HL-60 (cell line): ENCODE measurements at regions not wholly inside any gene's neighbourhood (a gene's known extent, or its start where the extent isn't known, plus 50 kb on each side); places are given as distances from the start of the nearest gene placed in this dataset.

Experiments
- GABPA ChIP-seq: IDR thresholded peaks from 2 replicates; pipeline ENCODE4 v1.6.1; 2012; ENCODE audit warnings: low read depth
- POLR2AphosphoS5 ChIP-seq: IDR thresholded peaks from 2 replicates; pipeline ENCODE4 v1.6.1; 2012; ENCODE audit warnings: low read depth
- TF ChIP-seq, protein P1 (sequence below): IDR thresholded peaks from one replicate; pipeline ENCODE4 v1.5.1; 2011; ENCODE audit warnings: low read length, control low read depth, inconsistent platforms; ENCODE audit not compliant: insufficient read depth
- TF ChIP-seq, protein P2 (sequence below): IDR thresholded peaks from 2 replicates; pipeline ENCODE4 v1.6.1; 2012; ENCODE audit warnings: low read depth; ENCODE audit not compliant: insufficient replicate concordance

DNA sequence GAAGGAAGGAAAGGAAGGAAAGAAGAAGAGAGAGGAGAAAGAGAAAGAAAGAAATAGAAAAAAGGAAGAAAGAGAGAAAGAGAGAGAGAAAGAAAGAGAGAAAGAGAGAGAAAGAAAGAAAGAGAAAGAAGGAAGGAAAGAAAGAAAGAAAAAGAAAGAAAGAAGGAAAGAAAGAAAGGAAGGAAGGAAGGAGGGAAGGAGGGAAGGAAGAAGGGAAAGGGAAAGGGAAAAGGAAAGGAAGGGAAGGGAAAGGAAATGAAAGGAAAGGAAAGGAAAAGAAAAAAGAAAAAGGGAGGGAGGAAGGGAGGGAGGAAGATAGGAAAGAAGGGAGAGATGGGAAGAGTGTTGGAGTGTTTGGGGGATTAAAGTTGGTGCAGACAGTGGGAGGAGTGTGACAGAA is 450.1 kb downstream of the GBE1 start:
- TF ChIP-seq, protein P1, sequence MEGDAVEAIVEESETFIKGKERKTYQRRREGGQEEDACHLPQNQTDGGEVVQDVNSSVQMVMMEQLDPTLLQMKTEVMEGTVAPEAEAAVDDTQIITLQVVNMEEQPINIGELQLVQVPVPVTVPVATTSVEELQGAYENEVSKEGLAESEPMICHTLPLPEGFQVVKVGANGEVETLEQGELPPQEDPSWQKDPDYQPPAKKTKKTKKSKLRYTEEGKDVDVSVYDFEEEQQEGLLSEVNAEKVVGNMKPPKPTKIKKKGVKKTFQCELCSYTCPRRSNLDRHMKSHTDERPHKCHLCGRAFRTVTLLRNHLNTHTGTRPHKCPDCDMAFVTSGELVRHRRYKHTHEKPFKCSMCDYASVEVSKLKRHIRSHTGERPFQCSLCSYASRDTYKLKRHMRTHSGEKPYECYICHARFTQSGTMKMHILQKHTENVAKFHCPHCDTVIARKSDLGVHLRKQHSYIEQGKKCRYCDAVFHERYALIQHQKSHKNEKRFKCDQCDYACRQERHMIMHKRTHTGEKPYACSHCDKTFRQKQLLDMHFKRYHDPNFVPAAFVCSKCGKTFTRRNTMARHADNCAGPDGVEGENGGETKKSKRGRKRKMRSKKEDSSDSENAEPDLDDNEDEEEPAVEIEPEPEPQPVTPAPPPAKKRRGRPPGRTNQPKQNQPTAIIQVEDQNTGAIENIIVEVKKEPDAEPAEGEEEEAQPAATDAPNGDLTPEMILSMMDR = no peak
- TF ChIP-seq, protein P2, sequence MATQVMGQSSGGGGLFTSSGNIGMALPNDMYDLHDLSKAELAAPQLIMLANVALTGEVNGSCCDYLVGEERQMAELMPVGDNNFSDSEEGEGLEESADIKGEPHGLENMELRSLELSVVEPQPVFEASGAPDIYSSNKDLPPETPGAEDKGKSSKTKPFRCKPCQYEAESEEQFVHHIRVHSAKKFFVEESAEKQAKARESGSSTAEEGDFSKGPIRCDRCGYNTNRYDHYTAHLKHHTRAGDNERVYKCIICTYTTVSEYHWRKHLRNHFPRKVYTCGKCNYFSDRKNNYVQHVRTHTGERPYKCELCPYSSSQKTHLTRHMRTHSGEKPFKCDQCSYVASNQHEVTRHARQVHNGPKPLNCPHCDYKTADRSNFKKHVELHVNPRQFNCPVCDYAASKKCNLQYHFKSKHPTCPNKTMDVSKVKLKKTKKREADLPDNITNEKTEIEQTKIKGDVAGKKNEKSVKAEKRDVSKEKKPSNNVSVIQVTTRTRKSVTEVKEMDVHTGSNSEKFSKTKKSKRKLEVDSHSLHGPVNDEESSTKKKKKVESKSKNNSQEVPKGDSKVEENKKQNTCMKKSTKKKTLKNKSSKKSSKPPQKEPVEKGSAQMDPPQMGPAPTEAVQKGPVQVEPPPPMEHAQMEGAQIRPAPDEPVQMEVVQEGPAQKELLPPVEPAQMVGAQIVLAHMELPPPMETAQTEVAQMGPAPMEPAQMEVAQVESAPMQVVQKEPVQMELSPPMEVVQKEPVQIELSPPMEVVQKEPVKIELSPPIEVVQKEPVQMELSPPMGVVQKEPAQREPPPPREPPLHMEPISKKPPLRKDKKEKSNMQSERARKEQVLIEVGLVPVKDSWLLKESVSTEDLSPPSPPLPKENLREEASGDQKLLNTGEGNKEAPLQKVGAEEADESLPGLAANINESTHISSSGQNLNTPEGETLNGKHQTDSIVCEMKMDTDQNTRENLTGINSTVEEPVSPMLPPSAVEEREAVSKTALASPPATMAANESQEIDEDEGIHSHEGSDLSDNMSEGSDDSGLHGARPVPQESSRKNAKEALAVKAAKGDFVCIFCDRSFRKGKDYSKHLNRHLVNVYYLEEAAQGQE = no peak
- TF ChIP-seq GABPA (no peak), POLR2AphosphoS5 (no peak)
